ENCODE measurements at regions not wholly inside any gene's neighbourhood (a gene's known extent, or its start where the extent isn't known, plus 50 kb on each side); places are given as distances from the start of the nearest gene placed in this dataset.
"Not testable (repeated sequence)": the region's sequence is repeated elsewhere in the genome, so short reads cannot be mapped to it uniquely, and the experiment has no call there.

- no peak for DNase-seq (ENCODE audit: low spot score)
- in situ Hi-C loops (cut with HindIII; ENCODE audit: low sequenced_read_pairs), result no loop called here
Observed at GRCh38 chr7:110209884-110210283, 881.0 kb upstream of the LRRN3 start.

GRCh38 chr7:110210941-110211608 lies 879.9 kb upstream of the LRRN3 start:
- DNase-seq (ENCODE audit: low spot score), result no peak
- in situ Hi-C loops (cut with HindIII; ENCODE audit: low sequenced_read_pairs), result no loop called here

- DNase-seq (ENCODE audit: low spot score), result no peak
- in situ Hi-C loops (cut with HindIII; ENCODE audit: low sequenced_read_pairs), result no loop called here
Observed at GRCh38 chr7:110224643-110225042, 866.3 kb upstream of the LRRN3 start.

- in situ Hi-C loops (cut with HindIII; ENCODE audit: low sequenced_read_pairs), result no loop called here
- DNase-seq (ENCODE audit: low spot score), result no peak
Observed at GRCh38 chr7:110246118-110246517, 844.8 kb upstream of the LRRN3 start.

DNA sequence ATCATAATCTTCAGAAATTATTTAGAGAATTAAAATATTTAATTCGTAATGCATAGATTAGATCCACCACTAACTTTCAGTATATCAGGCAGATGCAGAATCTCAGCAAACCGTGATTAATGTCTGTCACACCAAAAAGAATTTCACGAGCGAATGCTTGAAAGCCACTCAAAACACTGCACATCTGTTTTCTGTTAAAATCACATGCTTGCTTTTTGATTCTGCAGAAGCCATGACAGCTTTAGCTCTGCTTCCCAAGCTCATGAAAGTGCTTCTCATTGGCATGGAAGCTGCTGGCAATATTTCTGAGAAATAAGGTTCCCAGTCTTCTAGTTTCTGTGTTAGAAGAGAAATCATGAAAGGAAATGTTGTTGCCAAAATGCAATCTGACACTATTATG lies 837.8 kb upstream of the LRRN3 start:
- no peak for DNase-seq (ENCODE audit: low spot score)

GRCh38 chr7:110257673-110258072 lies 833.3 kb upstream of the LRRN3 start:
- in situ Hi-C loops (cut with HindIII; ENCODE audit: low sequenced_read_pairs), result no loop called here
- no peak for DNase-seq (ENCODE audit: low spot score)

More for the DNA sequence above, 837.8 kb upstream of the LRRN3 start:
- in situ Hi-C loops (cut with HindIII; ENCODE audit: low sequenced_read_pairs), result no loop called here

DNA sequence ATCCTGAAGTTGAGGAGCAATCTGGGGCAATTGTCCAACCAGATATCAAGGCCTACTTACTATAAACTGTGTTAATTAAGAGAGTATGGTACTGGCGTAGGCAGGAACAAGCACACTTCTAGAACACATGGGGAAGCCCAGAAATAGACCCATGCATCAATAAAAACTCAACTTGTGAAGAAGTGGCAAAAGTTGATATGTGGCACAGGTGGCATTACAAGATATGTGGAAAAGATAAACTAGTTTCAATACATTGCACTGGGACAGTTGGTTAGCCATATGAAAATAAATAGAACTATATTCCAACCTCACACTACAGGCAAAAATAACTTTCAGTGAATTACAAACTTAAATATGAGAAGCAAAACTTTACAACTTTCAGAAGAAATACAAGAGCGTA lies 828.7 kb upstream of the LRRN3 start:
- no peak for DNase-seq (ENCODE audit: low spot score)
- in situ Hi-C loops (cut with HindIII; ENCODE audit: low sequenced_read_pairs), result no loop called here

DNA sequence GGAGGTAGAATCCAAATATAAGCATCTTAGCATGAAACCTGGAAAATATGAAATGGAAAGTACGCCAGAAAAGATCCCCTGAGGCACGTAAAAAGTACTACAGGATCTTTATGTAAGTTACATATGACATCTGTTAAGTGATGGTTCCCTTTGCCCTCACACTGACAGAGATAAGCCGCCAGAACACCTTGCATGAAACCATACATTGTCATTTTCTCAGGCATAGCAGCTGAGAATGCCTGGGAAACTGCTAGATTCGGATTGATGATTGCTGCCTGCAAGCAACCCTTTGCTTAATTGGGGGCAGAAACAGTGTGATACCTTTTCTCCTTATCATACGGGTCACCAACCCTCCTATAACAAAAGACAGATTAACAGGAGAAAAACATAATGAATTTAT lies 826.6 kb upstream of the LRRN3 start:
- DNase-seq (ENCODE audit: low spot score), result no peak
- in situ Hi-C loops (cut with HindIII; ENCODE audit: low sequenced_read_pairs), result no loop called here

DNA sequence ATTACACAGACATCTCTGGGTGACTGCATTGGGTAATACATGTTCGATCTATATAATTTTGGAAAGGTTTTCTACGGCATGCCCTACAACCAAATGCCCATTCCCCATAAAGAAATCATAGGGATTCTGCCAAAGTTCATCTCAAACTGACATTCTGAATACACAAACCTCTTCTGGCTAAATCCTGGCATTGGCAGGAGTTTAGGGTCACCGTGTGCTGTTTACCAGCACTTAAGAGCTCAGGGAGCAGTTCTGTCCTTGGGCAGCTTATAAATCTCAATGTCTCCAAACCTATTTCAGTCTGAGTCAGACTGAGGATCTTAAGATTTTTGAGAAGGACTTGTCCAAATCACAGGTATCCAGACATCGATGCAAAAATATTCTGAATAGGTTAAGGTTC lies 809.6 kb upstream of the LRRN3 start:
- in situ Hi-C loops (cut with HindIII; ENCODE audit: low sequenced_read_pairs), result no loop called here
- no peak for DNase-seq (ENCODE audit: low spot score)

GRCh38 chr7:110283056-110283455 lies 807.9 kb upstream of the LRRN3 start:
- in situ Hi-C loops (cut with HindIII; ENCODE audit: low sequenced_read_pairs), result no loop called here

GRCh38 chr7:110291430-110291829 lies 799.5 kb upstream of the LRRN3 start:
- in situ Hi-C loops (cut with HindIII; ENCODE audit: low sequenced_read_pairs), result no loop called here
- no peak for DNase-seq (ENCODE audit: low spot score)

More at GRCh38 chr7:110283056-110283455, 807.9 kb upstream of the LRRN3 start:
- no peak for DNase-seq (ENCODE audit: low spot score)

- DNase-seq (ENCODE audit: low spot score), result no peak
- in situ Hi-C loops (cut with HindIII; ENCODE audit: low sequenced_read_pairs), result no loop called here
Observed at GRCh38 chr7:110296321-110296720, 794.6 kb upstream of the LRRN3 start.

GRCh38 chr7:110307776-110308175 lies 783.2 kb upstream of the LRRN3 start:
- in situ Hi-C loops (cut with HindIII; ENCODE audit: low sequenced_read_pairs), result no loop called here
- no peak for DNase-seq (ENCODE audit: low spot score)

GRCh38 chr7:110308791-110309190 lies 782.1 kb upstream of the LRRN3 start:
- DNase-seq (ENCODE audit: low spot score), result no peak
- in situ Hi-C loops (cut with HindIII; ENCODE audit: low sequenced_read_pairs), result no loop called here

GRCh38 chr7:110309941-110310340 lies 781.0 kb upstream of the LRRN3 start:
- no peak for DNase-seq (ENCODE audit: low spot score)
- in situ Hi-C loops (cut with HindIII; ENCODE audit: low sequenced_read_pairs), result no loop called here

DNA sequence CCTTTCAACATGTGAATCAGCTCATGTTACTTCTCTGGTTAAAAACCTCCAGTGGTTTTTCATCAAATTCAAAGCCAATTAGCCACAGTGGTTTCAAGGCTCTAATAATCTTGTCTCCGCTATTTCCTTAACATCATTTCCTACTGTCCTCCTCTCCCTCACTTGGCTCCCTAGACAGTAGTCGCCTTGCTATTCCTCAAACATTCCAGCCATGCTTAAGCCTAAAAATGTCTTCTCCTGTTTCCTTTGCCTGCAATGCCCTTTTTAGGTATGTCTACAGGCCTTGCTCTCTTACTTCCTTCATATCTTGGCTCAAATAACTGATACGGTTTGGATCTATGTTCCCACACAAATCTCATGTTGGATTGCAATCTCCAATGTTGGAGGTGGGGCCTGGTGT lies 779.4 kb upstream of the LRRN3 start:
- DNase-seq (ENCODE audit: low spot score), result no peak
- in situ Hi-C loops (cut with HindIII; ENCODE audit: low sequenced_read_pairs), result no loop called here

GRCh38 chr7:110317541-110318265 lies 773.2 kb upstream of the LRRN3 start:
- in situ Hi-C loops (cut with HindIII; ENCODE audit: low sequenced_read_pairs), result no loop called here
- no peak for DNase-seq (ENCODE audit: low spot score)

GRCh38 chr7:110320285-110320684 lies 770.6 kb upstream of the LRRN3 start:
- in situ Hi-C loops (cut with HindIII; ENCODE audit: low sequenced_read_pairs); DNase-seq (ENCODE audit: low spot score): not testable (repeated sequence)

- in situ Hi-C loops (cut with HindIII; ENCODE audit: low sequenced_read_pairs), result no loop called here
- no peak for DNase-seq (ENCODE audit: low spot score)
Observed at GRCh38 chr7:110322796-110323195, 768.1 kb upstream of the LRRN3 start.

- DNase-seq (ENCODE audit: low spot score), result no peak
- in situ Hi-C loops (cut with HindIII; ENCODE audit: low sequenced_read_pairs), result no loop called here
Observed at GRCh38 chr7:110326966-110327365, 764.0 kb upstream of the LRRN3 start.

DNA sequence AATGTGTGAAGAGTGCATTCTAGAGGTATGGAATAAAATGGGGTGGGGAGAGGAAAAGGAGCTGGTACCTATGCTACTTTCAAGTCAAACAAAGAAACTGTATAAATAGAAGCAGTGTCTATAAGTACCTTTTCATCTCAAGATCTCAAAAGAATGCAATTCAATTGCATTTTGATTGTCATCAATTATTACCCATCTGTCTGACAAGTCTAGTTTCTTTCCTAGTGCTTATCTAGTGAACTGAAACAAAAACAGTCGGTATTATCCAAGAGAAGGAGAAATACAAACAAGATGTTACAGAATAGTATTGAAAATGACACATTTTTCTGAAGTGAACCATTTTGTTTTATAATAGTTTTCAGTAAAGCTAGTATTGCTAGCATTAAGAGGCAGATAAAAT lies 754.5 kb upstream of the LRRN3 start:
- in situ Hi-C loops (cut with HindIII; ENCODE audit: low sequenced_read_pairs), result no loop called here
- DNase-seq (ENCODE audit: low spot score), result no peak

Data from G401 (cell line).